Nephron (organoid): ENCODE measurements at regions not wholly inside any gene's neighbourhood (a gene's known extent, or its start where the extent isn't known, plus 50 kb on each side); places are given as distances from the start of the nearest gene placed in this dataset.

ENCODE experiments used
- H3K27ac Mint-ChIP-seq, 3 experiments: 2 replicates each; pipeline ENCODE4 v1.8.0; 2020; ENCODE audit warnings: mixed read lengths in 3 of 3, mild to moderate bottlenecking in 2 of 3, moderate library complexity in 1 of 3
- H3K27me3 Mint-ChIP-seq: 2 replicates; pipeline ENCODE4 v1.8.0; 2021; ENCODE audit warnings: low read depth, mild to moderate bottlenecking, moderate library complexity, mixed read lengths
- H3K36me3 Mint-ChIP-seq: 2 replicates; pipeline ENCODE4 v1.8.0; 2020; ENCODE audit warnings: low read depth, mixed read lengths
- H3K4me1 Mint-ChIP-seq: 2 replicates; pipeline ENCODE4 v1.8.0; 2020; ENCODE audit warnings: mixed read lengths
- H3K4me3 Mint-ChIP-seq, 3 experiments: 2 replicates each; pipeline ENCODE4 v1.8.0; 2020; ENCODE audit warnings: mild to moderate bottlenecking in 3 of 3, mixed read lengths in 3 of 3, moderate library complexity in 2 of 3
- H3K9me3 Mint-ChIP-seq: 2 replicates; pipeline ENCODE4 v1.8.0; 2020; ENCODE audit warnings: mixed read lengths
- TF ChIP-seq, protein P1 (sequence below), 3 experiments: fragments of 200-600 bp; sonication (generic); IDR thresholded peaks; one replicate each; pipeline ENCODE4 v1.5.0; 2021; ENCODE audit warnings: antibody characterized with exemption in 3 of 3; ENCODE audit not compliant: unreplicated experiment in 3 of 3

DNA sequence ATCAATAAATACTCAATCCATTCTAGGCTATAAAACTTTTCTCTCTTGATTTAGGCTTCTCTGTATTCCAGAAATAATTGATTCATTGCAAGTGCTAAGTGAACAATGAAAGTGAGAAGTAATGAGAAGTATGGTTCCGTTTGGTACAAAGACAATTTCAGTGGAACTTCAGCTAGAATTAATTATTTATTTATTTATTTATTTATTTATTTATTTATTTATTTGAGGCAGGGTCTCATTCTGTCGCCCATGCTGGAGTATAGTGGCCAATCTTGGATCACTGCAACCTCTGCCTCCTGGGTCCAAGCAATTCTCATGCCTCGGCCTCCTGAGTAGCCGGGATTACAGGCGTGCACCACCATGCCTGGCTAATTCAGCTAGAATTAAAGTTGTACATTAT lies 262.1 kb downstream of the B3GLCT start:
- H3K27ac Mint-ChIP-seq: peak overlapping the region in 1 of 3 experiments; percentile 10
- H3K4me1 Mint-ChIP-seq: no peaks in the 10 kb centered on the region
- H3K9me3 Mint-ChIP-seq: peaks cover 5% of the 10 kb centered on the region
- peaks cover 3% of the 10 kb centered on the region for H3K27me3 Mint-ChIP-seq
- TF ChIP-seq, protein P1, sequence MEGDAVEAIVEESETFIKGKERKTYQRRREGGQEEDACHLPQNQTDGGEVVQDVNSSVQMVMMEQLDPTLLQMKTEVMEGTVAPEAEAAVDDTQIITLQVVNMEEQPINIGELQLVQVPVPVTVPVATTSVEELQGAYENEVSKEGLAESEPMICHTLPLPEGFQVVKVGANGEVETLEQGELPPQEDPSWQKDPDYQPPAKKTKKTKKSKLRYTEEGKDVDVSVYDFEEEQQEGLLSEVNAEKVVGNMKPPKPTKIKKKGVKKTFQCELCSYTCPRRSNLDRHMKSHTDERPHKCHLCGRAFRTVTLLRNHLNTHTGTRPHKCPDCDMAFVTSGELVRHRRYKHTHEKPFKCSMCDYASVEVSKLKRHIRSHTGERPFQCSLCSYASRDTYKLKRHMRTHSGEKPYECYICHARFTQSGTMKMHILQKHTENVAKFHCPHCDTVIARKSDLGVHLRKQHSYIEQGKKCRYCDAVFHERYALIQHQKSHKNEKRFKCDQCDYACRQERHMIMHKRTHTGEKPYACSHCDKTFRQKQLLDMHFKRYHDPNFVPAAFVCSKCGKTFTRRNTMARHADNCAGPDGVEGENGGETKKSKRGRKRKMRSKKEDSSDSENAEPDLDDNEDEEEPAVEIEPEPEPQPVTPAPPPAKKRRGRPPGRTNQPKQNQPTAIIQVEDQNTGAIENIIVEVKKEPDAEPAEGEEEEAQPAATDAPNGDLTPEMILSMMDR (IDR thresholded peaks at IDR 0.05; ENCODE audit: unreplicated experiment in 3 of 3): no peak
- no peaks in the 10 kb centered on the region for H3K36me3 Mint-ChIP-seq
- H3K4me3 Mint-ChIP-seq: no peak overlapping the region

DNA sequence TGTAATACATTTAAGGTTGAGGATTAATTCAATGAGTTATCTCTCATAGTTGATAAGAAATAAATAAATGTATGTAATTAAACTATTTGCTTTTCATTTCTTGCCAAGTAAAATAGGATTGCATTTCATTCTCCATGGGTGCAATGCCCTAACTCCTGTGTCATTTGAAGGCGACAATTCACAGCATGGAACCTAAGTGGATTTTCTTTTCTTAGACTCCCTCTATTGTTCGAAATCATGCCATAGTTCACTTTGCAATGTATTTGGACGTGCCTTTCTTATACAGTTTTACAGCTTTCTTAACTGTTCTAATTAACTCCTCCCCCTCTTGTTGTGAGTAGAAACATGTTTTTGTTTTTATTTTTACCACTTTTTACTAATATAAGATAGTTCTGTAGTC lies 263.0 kb downstream of the B3GLCT start:
- peak overlapping the region in 1 of 3 experiments; percentile 10 for H3K27ac Mint-ChIP-seq

DNA sequence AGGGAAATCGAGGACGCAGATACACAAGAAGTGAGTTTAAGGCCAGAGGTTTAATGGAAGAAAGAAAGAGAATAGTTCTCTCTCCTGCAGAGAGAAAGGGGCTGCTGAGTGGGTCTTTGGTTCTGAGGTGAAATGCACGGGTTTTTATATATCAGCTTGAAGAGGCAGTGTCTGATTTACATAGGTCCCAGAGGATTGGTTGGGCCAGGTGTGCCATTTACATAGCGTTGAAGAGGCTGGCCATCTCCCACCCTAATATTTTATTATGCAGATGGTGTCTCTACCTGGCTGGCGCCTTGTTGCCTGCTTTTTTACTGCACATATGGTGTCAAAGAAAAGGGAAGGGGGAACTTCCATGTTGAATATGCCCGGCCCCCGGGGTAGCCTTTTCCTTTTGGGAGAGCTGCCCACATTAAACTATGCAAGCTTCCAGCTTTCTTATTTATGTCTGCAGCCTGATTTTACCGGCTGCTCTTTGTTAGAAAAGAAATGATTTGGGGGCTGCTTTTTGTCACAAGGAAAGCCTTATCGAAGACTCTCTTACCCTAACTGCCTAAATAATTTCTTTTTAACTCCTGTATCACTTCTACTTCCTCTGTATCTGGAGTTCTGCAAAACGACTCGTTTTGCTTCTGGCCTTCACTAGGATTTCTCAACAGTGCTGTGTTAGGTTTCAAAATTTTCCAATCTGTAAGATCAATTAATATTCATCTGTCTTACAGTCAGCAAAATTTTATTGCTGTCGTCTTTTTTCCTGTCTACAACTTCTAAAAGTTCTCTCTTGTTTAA lies 268.5 kb downstream of the B3GLCT start:
- H3K27me3 Mint-ChIP-seq: peaks cover 9% of the 10 kb centered on the region
- H3K27ac Mint-ChIP-seq: peak overlapping the region in 1 of 3 experiments; percentile 39
- TF ChIP-seq, protein P1 (IDR thresholded peaks at IDR 0.05; ENCODE audit: unreplicated experiment in 3 of 3): no peak
- no peaks in the 10 kb centered on the region for H3K9me3 Mint-ChIP-seq
- no peaks in the 10 kb centered on the region for H3K36me3 Mint-ChIP-seq
- H3K4me1 Mint-ChIP-seq: peaks cover 12% of the 10 kb centered on the region
- H3K4me3 Mint-ChIP-seq: no peak overlapping the region

More for the DNA sequence above, 263.0 kb downstream of the B3GLCT start:
- no peaks in the 10 kb centered on the region for H3K4me1 Mint-ChIP-seq
- peaks cover 7% of the 10 kb centered on the region for H3K27me3 Mint-ChIP-seq
- no peaks in the 10 kb centered on the region for H3K36me3 Mint-ChIP-seq
- TF ChIP-seq, protein P1 (IDR thresholded peaks at IDR 0.05; ENCODE audit: unreplicated experiment in 3 of 3): no peak
- no peak overlapping the region for H3K4me3 Mint-ChIP-seq
- H3K9me3 Mint-ChIP-seq: peaks cover 3% of the 10 kb centered on the region

DNA sequence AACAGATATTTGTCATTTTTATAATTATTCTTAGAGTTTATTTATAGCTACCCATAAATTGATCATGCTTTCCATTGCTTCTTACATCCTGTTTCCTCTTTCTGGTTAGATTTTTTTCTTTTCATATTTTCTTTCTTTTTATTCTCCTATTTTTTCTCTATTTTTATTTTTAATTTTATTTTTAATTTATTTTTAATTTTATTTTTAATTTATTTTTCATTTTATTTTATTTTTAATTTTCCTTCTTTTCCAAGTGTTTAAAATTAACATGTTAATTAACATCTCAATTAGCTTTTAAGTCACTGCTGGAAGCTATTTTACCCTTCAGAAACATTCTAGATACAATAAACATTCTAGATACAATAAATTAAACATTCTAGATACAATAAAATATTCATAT lies 269.6 kb downstream of the B3GLCT start:
- TF ChIP-seq, protein P1 (IDR thresholded peaks at IDR 0.05; ENCODE audit: unreplicated experiment in 3 of 3): no peak
- H3K9me3 Mint-ChIP-seq: no peaks in the 10 kb centered on the region
- H3K4me1 Mint-ChIP-seq: peaks cover 12% of the 10 kb centered on the region
- H3K36me3 Mint-ChIP-seq: no peaks in the 10 kb centered on the region
- H3K4me3 Mint-ChIP-seq: no peak overlapping the region
- H3K27me3 Mint-ChIP-seq: peaks cover 9% of the 10 kb centered on the region
- H3K27ac Mint-ChIP-seq: peak overlapping the region in 2 of 3 experiments; percentile 22 to 39

DNA sequence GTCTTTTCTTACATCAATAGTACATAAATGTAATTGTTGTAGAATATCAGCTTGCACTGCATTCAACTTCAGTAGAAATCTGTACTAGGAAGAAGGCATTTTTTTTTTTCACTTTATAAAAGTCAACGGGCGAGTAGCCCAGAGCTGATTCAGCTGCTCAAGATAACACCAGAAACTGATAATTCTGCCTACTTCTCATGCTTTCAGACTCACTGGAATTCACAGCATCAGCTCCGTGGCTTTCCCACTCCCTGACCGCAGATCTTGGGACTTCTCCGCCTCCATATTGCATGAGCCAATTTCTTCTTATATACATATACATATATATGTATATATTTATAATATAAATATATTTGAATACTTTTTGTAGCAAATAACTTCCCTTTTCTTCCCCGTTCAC lies 263.1 kb upstream of the RXFP2 start:
- no peak overlapping the region for H3K4me3 Mint-ChIP-seq
- H3K27me3 Mint-ChIP-seq: no peaks in the 10 kb centered on the region
- peaks cover 15% of the 10 kb centered on the region for H3K4me1 Mint-ChIP-seq
- H3K36me3 Mint-ChIP-seq: peaks cover 3% of the 10 kb centered on the region
- H3K9me3 Mint-ChIP-seq: peaks cover 3% of the 10 kb centered on the region
- TF ChIP-seq, protein P1 (IDR thresholded peaks at IDR 0.05; ENCODE audit: unreplicated experiment in 3 of 3): no peak
- H3K27ac Mint-ChIP-seq: peak overlapping the region in 1 of 3 experiments; percentile 6

DNA sequence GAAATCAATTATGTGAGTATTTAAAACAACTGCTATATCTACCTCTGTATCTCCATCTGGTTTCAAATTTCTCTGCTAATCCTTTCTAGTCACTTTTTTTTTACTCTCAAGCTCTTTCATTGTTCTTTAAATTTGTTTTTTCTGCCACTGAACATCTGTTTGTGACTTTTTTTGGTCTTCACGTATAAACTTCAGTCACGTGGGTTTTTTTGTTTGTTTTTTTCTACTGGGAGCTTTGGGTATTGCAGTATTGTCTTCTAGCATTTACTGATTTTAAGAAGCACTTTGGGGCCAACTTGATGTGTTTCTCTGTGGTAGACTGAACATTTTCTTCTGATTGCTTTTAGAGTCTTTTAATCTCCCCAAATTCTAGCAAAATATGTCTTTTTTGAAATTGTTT lies 262.6 kb upstream of the RXFP2 start:
- peak overlapping the region in 1 of 3 experiments; percentile 53 for H3K27ac Mint-ChIP-seq
- no peaks in the 10 kb centered on the region for H3K27me3 Mint-ChIP-seq
- H3K9me3 Mint-ChIP-seq: peaks cover 3% of the 10 kb centered on the region
- H3K4me1 Mint-ChIP-seq: peaks cover 15% of the 10 kb centered on the region
- peak overlapping the region in 1 of 3 experiments; percentile 22 for H3K4me3 Mint-ChIP-seq
- peaks cover 3% of the 10 kb centered on the region for H3K36me3 Mint-ChIP-seq
- TF ChIP-seq, protein P1 (IDR thresholded peaks at IDR 0.05; ENCODE audit: unreplicated experiment in 3 of 3): peak in 1 of 3 experiments; percentile 15
